ENCODE measurements at regions not wholly inside any gene's neighbourhood (a gene's known extent, or its start where the extent isn't known, plus 50 kb on each side); places are given as distances from the start of the nearest gene placed in this dataset.
A peak's percentile ranks its signal among the peaks of the same experiment; 100 is the strongest.

- TF ChIP-seq GATA2 (IDR thresholded peaks at IDR 0.05; ENCODE audit: low read depth, low read length), result peak; percentile 30; the same call in 1 of the 2 replicates
- TF ChIP-seq GATA3 (IDR thresholded peaks at IDR 0.05; ENCODE audit: low read depth, low read length), result peak; percentile 42; the same call in 1 of the 2 replicates
Measured at GRCh38 chr18:70634576-70635147, 345.8 kb downstream of the SOCS6 start.
